TTC549 (cell line): ENCODE measurements at regions not wholly inside any gene's neighbourhood (a gene's known extent, or its start where the extent isn't known, plus 50 kb on each side); places are given as distances from the start of the nearest gene placed in this dataset.

ENCODE experiments used
- FAIRE-seq: peaks from 2 replicates; lab custom pipeline; 2012; peaks lifted over from hg19 to GRCh38; lab: Jason Lieb, UNC

DNA sequence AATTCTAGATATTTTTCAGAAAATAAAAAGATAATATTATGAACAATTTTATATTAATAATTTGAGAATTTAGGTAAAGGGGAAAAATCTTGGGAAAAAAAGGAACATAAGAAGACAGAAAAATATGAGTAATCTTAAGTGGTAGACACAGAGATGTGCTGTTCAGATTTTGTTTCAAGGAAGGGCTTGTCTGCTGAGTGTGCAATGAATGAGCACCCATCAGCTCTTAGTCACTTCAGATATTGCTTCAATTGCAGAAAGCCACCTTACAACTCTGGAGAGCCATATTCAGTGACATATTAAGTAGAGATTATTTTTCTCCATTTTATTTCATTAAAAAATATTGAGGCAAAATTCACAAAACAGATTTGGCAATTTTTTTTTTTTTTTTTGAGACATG, 282.0 kb upstream of the CHST9 start:
- FAIRE-seq: no peak

DNA sequence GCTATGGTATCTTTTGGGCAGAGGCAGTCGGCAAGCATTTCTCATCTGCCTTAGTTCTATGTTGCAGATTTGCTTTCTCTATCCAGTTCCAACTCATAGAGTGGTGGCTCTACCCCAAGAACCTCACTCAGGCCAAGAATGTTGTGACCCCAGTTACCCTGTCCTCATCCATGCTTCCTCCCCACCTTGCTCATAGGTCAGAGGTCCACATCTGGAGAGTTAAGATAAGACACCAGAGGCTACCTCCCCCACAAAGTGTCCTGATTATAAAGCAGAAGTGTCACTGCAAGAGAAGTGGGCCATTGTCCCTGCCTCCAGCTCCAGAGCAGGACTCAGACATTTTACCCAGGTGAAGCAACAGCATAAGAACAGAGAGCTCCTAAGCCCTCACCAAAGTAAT, 276.8 kb upstream of the CHST9 start:
- no peak for FAIRE-seq

DNA sequence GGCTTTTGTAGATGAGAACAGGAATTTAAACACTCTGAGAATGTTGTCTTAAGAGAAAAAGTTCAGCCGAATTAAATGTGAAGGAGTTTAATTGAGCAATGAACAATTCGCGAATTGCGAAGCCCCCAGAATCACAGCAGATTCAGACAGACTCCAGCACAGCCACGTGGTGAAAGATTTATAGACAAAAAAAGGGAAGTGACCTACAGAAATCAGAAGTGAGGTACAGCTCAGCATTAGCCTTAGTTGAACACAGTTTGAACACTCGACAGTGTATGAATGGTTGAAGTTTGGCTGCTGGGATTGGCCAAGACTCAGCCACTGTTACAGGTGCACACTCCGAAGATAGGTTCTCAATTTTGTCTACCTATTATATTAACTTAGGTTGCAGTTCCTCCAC, 264.0 kb upstream of the CHST9 start:
- FAIRE-seq: no peak

DNA sequence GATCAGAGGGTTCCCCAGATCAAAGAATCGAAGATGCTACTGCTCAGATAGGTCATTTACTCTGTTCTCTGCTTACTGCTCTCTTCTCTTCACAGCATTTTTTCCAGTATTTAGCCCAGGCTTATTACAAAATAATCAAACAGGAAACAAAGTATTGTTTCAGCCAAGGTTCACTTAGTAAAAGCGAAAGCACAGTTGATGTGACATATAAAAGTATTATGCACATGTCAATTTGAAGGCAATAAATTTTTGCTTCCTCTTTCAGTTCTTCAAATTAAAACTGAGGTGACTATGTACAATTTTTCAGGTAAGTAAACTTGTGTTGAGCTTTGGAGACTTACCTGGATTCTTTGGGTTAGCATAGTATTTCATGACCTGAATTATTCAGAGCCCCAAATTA, 262.8 kb upstream of the CHST9 start:
- no peak for FAIRE-seq

DNA sequence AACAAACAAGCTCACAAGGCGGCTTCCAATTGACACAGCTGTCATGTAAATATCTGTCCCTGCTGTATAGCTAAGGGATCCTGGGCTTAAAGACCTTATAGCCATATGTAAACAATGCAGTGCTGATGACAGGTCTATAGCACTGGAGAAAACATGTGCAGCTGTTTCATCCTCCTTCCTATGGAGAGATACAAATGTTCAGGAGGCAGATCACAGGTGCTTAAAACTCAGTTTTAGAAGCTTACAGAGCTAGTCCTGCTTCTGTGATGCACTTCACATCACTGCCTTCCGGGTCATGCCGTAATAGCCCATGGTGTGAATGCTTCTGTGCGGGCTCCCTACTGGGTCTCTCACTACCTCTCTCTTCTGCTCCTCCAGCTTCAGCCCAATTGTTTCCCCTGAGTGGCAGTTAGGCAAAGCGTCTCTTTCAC, 262.4 kb upstream of the CHST9 start:
- FAIRE-seq: no peak

DNA sequence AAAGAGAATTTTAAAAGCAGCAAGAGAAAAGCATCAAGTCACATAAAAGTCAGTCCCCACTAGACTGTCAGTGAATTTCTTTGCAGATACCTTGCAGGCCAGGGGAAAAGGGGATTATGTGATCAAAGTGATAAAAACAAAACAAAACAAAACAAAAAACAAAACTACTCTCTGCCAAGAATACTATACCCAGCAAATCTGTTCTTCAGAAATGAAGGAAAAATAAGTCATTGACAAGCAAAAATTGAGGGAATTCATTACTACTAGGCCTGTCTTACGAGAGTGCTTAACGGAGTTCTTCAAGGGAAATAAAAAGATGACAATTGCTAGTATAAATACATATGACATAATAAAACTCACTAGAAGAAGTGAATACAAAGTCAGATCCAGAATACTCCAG, 245.5 kb upstream of the CHST9 start:
- no peak for FAIRE-seq

DNA sequence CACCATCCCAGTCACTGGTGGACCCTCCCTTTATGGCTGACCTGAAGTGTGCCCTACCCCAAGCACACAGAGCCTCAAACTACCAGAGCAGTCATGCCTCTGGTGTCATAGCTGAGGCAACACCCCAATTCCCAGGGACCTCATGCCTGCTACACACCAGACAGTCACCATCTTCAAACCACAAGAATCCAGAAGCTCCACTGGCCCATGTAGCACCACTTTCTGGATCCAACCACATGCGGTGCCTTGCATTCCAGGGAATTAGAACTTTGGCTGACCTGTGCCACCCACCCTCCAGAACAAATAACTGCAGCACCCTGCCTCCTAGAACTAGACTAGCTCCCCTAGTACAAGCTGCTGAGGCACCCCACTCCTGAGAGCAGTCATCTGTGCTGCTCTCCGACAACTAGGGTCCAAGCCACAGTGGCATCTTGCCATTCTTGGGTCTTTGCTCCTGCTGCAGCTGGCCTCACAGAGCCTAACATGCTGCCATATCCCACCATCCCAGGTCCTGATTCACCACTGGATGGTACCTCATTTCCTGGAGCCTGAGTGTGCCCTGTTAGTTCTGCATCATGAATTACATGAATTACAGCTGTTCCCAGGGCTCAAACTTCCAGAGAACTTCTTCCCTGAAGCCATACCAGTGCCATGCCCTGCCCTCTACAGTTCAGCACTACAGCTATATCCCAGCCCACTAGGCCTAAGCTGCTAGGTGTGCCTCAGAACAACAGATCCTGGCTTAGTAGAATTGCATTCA, 243.8 kb upstream of the CHST9 start:
- no peak for FAIRE-seq

DNA sequence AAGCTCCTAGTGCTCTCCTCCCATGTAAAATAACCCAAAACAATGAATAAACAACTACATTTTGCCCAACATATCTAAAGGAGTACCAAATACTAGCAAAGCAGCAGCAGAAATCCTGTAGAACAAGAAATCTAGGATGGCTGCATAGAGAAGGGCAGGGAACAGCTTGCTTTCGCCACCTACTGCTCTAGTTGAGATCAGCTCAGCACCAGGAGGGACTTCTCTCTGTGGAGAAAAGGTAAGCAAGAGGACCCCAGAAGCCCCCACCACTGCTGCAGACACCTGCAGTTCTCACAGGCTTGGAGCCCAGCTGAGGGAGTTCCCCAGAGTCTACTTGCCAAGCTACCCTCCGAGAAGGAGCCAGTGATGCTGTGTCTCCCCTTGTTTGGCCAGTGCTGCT, 243.0 kb upstream of the CHST9 start:
- FAIRE-seq: no peak

DNA sequence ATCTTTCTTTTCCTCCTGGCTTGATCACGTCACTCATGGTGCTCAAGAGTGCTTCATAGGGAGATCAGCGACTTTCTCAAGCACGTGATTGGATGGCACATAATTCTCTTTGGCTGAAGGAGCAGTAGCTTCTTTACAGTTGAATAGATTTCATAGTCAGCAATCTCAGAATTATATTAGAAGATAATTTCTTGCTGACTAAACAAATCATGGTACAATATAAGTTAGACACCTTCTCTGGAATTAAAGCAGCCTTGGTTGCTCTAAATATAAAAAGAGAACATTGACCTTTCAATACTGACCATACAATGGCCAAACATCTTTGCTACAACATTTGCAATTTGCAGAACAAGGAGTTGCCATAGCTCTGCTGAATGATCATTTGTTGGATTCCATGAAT, 238.5 kb upstream of the CHST9 start:
- no peak for FAIRE-seq

DNA sequence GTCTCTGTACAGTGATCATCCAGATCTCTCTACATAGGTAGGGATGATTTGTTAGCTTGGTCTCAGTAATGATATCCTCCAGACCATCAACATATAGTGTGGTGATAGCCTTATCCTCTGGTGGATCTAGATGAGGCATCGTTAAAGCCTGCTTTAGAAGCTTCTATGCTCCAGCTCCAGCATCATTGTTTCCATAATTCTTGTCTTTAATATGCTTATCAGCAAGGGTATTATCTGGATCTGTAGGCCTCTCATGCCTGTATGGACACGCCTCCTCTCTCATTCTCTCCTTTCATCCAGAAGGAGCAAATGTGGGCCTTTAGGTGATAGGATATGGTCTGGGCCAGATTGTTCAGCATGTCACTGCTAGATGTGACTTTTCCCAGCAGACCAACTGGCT, 234.5 kb upstream of the CHST9 start:
- no peak for FAIRE-seq

DNA sequence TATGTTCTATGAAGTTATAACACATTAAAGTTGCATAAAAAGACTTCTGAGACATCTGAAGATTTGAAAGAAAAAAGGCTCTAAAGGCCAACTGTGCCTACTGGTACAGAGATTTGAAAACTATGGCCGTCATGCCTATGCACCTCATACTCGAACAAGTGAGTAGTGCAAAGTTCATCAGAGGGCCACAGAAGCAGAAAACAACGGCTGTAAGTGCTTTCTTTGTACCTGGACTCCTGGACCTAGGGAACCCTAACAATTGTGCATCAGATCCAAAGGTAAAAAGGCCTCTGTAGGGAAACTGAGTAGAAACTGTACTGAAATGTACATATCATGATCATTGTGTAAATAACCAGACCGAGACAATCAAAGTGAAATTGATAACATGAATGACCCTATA, 230.4 kb upstream of the CHST9 start:
- FAIRE-seq: no peak

DNA sequence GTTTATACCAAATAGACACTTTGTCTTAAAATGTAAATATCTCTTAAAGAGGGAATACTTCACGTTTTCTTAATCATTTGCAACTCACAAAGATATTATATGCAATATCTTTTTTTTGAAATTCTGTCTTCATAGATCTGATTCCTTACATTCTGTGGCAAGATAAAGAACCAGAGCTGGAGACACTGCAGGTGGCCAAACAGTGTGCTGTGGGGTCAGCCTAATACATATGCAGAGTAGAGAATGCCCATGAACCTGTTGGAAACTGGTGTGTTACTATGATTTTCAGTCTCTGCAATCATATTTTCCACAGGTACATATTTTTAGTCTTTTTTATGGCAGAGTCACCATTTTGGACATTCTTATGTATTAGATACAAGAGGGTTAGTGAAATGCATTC, 229.6 kb upstream of the CHST9 start:
- no peak for FAIRE-seq

DNA sequence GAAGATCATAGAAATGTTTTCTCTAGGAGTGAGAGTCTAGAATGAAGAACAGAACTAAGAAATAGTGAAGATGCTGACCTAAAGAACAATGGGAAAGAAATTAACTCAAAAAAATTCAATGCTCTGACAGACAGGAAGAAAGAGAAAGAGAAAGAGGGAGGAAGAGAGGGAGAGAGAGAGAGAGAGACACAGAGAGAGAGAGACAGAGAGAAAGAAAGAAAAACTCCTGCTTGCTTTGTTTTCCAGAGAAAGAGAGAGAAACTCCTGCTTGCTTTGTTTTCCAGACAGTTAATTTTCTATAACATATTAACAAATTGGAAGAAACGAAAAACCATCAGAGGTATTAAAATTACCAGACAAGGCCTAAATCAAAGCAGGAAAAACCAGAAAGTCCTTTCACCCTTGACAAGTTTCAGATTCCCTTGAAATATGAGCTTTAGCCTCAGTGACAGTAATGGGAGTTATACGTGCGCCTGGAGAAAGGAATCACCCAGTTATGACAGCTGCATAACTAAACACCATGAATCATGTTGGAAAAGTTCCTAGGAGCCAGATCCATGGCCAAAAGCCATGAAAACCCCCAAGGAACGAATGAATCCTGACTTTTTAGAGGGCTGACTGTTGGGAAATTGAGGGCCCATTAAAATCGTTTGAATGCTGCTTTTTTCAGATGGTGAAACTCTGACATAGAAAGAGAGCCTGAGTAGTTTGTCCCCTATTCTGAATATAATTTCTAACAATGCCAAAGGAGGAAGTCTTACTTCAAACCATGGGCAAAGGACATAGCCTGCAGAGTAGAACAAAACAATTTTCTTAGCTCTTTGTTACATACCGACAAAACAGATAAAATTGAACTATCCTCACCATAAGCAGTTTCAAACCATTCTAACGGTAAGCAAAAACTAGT, 228.6 kb upstream of the CHST9 start:
- no peak for FAIRE-seq

DNA sequence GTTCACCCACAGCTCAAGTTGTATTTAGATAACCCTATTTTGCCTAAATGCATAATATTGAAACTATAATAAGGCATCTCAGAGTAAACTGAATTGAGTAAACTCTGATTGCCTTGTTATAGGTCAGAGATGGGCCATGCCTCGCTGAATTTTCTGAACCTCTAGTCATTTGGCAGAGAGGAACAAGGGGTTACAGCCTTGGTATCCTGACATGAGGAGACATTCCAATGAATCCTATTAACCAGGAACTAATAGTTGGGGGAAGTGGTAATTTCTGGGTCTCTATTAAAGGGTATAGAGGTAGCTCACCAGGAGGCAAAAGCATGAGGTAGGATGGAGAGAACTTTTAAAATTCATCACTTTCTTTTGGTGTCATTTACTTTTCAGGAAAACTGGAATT, 227.4 kb upstream of the CHST9 start:
- FAIRE-seq: no peak

DNA sequence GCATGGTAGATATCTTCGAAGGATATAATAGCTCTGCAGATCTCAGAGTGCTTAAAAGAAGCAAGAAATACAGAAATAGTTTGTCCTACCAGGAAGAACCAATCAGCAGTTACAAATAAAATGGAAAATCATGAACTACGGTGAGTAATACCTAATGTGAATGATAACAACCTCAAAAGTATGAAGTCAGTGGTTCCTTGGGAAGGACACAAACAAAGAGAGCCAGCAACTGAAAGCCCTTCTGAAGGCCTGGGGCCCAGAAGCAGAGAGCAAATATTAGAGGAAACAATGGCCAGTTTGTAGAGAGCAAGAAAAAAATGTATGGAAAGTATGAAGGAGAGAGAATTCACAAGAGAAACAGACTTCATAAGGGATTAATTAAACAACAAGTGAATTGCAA, 226.8 kb upstream of the CHST9 start:
- FAIRE-seq: no peak

DNA sequence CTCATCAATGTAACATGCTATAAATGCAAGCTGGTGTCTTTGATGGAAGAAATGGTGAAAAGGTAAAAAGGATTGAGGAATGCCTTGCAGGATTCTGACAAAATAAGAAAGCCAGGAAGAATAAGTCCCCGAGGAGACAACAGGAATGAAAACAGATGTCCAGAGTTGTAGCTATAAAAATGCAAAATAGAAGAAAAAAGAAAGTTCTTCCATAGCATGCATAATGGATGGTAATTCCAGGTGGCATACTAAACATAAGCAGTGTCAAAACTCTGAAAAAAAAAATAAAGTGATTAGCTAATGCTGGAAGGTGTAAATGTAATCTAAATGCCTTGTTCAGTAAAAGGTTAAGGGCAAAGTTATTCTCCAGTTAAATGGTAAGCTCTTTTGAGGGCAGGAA, 225.9 kb upstream of the CHST9 start:
- FAIRE-seq: no peak

DNA sequence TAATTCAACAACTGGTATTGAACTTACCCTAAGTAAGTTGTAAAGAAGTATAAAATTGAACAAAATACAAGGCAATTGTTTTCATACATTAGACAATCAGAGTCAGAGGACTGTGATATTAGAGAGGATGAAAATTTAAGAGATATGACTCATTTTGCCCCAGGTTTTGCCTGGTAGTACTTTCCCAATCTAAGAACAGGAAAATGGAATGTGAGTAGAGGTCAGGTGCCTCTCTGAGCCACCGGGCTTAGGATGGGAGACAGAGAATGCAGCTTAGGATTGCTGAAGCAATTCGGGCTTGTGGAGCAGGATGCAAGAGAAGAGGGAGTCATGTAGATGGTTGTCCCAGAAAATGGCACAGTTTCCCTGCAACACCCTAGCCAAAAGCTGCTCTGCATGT, 219.7 kb upstream of the CHST9 start:
- FAIRE-seq: no peak

DNA sequence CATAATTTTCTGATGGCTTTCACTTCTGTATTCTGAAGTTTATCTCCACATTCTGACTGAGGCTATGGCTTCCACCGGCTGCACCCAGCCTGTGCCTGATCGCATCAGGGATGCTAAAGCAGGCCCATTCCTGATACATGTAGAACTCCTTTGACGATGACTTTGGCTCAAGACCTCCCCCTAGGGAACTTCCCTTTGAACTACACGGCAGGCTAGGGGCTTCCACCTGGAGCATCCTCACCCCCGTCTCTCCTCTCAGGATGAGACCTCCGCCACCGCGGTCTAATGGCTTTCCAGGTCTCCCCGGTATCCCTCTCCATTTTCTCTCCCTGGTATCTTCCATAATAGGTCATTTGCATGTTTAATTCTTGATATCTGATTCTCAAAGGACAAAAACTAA, 214.9 kb upstream of the CHST9 start:
- FAIRE-seq: no peak

DNA sequence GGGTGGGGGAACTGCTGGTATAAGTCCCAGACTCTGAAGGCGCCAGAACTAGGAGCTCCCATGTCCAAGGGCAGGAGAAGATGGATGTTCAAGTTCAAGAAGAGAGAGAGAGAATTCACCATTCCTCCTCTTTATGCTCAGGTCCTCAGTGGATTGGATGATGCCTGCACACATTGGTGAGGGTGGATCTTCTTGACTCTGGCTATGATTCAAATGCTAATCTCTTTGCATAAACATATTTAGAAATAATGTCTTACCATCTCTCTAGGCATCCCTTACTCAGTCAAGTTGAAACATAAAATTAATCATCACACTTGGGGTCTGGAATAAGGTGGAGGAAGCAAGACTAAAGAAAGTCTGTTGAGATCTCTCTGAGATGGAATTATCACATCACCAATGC, 210.6 kb upstream of the CHST9 start:
- FAIRE-seq: no peak

DNA sequence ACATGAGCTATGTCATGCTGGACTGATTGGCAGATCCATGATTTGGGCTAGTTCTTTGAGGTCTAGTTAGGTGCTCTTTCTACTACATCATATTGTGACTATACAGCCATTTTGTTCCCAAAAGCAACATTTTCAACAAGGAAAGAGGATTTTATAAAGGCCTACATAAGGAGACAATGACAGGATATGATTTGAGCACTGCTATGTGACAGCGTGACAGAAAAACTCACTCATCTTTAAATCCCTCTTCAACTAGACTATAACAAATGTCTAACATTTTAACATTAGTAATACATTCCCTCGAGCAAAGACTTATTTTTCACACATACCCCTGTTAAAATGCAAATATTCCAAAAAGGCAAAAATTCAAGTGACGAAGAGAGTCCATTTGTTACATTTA, 209.6 kb upstream of the CHST9 start:
- FAIRE-seq: no peak

DNA sequence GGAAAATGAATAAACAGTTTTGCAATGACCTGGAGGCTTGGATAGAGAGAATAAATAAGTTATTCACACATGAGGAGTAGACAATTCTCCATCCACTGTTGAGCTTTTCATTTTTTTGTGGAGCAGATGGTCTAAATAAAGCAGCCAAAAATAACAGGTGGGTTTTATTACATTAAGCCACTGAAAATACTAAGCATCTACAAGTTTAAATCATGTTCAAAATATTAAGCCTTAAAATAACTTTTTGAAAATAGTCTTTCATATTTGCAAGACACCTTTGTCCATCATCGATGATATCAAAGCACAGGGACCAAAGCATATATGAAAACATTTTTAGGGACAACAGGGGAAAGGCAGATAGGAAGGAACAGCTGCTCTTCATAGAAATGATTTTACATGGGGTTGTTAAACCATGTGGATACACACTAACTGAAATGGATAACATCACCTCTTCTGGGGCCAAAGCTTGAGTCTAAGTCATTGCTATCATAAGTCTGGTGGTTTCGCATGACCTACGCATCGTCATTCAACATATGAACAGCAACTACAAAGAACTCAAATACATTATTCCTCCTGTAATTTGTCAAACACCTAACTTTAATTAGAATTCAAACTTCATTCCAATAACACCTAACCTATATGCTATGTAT, 197.6 kb upstream of the CHST9 start:
- FAIRE-seq: no peak

DNA sequence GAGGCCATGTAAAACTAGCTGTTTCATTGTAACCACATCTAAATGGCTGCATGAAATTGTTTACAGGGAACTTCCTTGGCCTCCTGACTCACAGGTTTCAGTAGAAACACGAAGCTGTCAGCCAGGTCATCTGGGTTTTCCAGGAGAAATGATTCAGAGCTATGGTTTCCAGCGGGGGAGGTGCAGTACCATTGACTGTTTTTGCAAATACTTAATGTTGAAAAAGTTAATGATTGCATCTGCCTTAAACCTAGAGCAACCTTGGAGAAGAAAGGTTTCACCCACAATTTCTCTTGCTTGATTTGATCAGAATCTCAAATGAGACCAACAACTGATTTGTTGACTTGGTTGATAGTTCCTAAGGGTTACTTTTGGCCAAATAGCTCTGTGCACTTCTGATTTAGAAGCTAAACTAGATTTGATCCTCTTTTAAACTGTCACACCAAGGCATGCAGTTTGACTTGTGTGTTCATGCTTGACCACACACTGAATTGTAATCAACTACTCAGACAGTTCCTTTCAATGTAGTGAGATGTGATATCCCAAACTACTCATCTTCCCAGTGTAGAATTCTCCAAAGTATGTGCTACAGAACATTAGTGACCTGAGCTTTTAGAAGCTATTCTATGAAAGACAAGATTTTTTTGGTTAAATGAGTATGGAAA, 193.5 kb upstream of the CHST9 start:
- no peak for FAIRE-seq

DNA sequence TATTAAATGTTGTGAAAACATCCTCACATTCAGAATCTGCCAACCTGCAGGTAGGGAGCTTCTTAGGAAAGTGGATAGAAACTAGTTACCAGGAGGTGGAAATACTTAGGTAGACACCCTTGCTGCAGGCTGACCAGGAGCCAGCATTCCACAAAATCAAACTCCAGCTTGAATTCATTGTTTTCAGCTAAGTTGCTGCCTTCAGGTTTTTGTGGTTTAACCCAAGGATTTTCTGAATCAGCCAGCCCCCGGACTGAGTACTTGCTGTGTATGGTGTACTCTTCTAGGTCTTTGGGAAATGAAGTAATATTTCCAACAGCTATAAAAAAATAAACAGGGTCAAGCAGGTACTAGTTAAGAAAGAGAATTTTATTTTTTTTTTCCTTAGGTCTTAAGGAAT, 192.1 kb upstream of the CHST9 start:
- FAIRE-seq: no peak
